Sigmoid colon (tissue), 4 donors: ENCODE measurements at regions not wholly inside any gene's neighbourhood (a gene's known extent, or its start where the extent isn't known, plus 50 kb on each side); places are given as distances from the start of the nearest gene placed in this dataset.

Experiments
- CTCF ChIP-seq, 4 experiments: fragments of 450-650 bp in 3 of 4; fragments of 200-600 bp in 1 of 4; IDR thresholded peaks; one replicate each; pipeline ENCODE4 v1.5.1; 2016 to 2019; ENCODE audit warnings: antibody characterized with exemption in 4 of 4, mild to moderate bottlenecking in 3 of 4, moderate library complexity in 2 of 4
- EP300 ChIP-seq, 4 donors: sonication (generic); formaldehyde crosslinking; IDR thresholded peaks; one replicate each; pipeline ENCODE4 v1.6.1; 2017; ENCODE audit warnings: antibody characterized with exemption in 4 of 4
- POLR2A ChIP-seq, 2 donors: fragments of 450-650 bp; IDR thresholded peaks; one replicate each; pipeline ENCODE4 v1.6.1; 2016; ENCODE audit warnings: antibody characterized with exemption in 2 of 2, mild to moderate bottlenecking in 2 of 2, moderate library complexity in 2 of 2
- POLR2AphosphoS5 ChIP-seq, 4 donors: sonication (generic); formaldehyde crosslinking; IDR thresholded peaks; one replicate each; pipeline ENCODE4 v1.6.1; 2017; ENCODE audit warnings: antibody characterized with exemption in 4 of 4

GRCh38 chr1:218073062-218073461 is 212.0 kb upstream of the RRP15 start:
- TF ChIP-seq POLR2A (IDR thresholded peaks at IDR 0.05), result no peak
- no peak for TF ChIP-seq POLR2AphosphoS5 (IDR thresholded peaks at IDR 0.05)
- no peak for TF ChIP-seq CTCF (IDR thresholded peaks at IDR 0.05)
- no peak for TF ChIP-seq EP300 (IDR thresholded peaks at IDR 0.05)
